ENCODE measurements at regions not wholly inside any gene's neighbourhood (a gene's known extent, or its start where the extent isn't known, plus 50 kb on each side); places are given as distances from the start of the nearest gene placed in this dataset.

- H3K4me3 Mint-ChIP-seq (ENCODE audit: unreplicated experiment): no peak overlapping the region
- intact Hi-C loops (cut with micrococcal nuclease): no loop called here
- H3K9me3 Mint-ChIP-seq (ENCODE audit: unreplicated experiment): peaks cover 8% of the 10 kb centered on the region
- no peak for DNase-seq (ENCODE audit: unreplicated experiment)
- H3K27ac Mint-ChIP-seq (ENCODE audit: low read depth, unreplicated experiment): no peak overlapping the region
- H3K27me3 Mint-ChIP-seq (ENCODE audit: insufficient read depth, unreplicated experiment): no peaks in the 10 kb centered on the region
- BruUV-seq (replicated peaks): no TSS peak
- TF ChIP-seq, protein P1, sequence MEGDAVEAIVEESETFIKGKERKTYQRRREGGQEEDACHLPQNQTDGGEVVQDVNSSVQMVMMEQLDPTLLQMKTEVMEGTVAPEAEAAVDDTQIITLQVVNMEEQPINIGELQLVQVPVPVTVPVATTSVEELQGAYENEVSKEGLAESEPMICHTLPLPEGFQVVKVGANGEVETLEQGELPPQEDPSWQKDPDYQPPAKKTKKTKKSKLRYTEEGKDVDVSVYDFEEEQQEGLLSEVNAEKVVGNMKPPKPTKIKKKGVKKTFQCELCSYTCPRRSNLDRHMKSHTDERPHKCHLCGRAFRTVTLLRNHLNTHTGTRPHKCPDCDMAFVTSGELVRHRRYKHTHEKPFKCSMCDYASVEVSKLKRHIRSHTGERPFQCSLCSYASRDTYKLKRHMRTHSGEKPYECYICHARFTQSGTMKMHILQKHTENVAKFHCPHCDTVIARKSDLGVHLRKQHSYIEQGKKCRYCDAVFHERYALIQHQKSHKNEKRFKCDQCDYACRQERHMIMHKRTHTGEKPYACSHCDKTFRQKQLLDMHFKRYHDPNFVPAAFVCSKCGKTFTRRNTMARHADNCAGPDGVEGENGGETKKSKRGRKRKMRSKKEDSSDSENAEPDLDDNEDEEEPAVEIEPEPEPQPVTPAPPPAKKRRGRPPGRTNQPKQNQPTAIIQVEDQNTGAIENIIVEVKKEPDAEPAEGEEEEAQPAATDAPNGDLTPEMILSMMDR (IDR thresholded peaks at IDR 0.05; ENCODE audit: unreplicated experiment): no peak
- no peaks in the 10 kb centered on the region for H3K36me3 Mint-ChIP-seq (ENCODE audit: insufficient read depth, unreplicated experiment)
- POLR2A ChIA-PET: interaction anchor here (0.8 kb wide), 1 partner anchor 9 kb away, joined by 4 read pairs; no protein-coding TSS in a partner anchor
- CTCF ChIA-PET: interaction anchor here (0.6 to 0.7 kb wide), 2 partner anchors 13 to 1724 kb away, joined by 3 to 4 read pairs; no protein-coding TSS in a partner anchor
- H3K4me1 Mint-ChIP-seq (ENCODE audit: insufficient read depth, unreplicated experiment): no peaks in the 10 kb centered on the region
Observed at GRCh38 chr2:188819792-188820191, 154.4 kb upstream of the COL3A1 start.

GRCh38 chr2:188820576-188820975 lies 153.6 kb upstream of the COL3A1 start:
- TF ChIP-seq, protein P1 (IDR thresholded peaks at IDR 0.05; ENCODE audit: unreplicated experiment): no peak
- ChIA-PET CTCF (no interaction called here), POLR2A (no interaction called here)
- H3K27ac Mint-ChIP-seq (ENCODE audit: low read depth, unreplicated experiment): no peak overlapping the region
- no peaks in the 10 kb centered on the region for H3K27me3 Mint-ChIP-seq (ENCODE audit: insufficient read depth, unreplicated experiment)
- BruUV-seq (replicated peaks): no TSS peak
- intact Hi-C loops (cut with micrococcal nuclease): no loop called here
- no peak overlapping the region for H3K4me3 Mint-ChIP-seq (ENCODE audit: unreplicated experiment)
- DNase-seq (ENCODE audit: unreplicated experiment): no peak
- H3K4me1 Mint-ChIP-seq (ENCODE audit: insufficient read depth, unreplicated experiment): no peaks in the 10 kb centered on the region
- no peaks in the 10 kb centered on the region for H3K36me3 Mint-ChIP-seq (ENCODE audit: insufficient read depth, unreplicated experiment)
- H3K9me3 Mint-ChIP-seq (ENCODE audit: unreplicated experiment): peaks cover 8% of the 10 kb centered on the region

DNA sequence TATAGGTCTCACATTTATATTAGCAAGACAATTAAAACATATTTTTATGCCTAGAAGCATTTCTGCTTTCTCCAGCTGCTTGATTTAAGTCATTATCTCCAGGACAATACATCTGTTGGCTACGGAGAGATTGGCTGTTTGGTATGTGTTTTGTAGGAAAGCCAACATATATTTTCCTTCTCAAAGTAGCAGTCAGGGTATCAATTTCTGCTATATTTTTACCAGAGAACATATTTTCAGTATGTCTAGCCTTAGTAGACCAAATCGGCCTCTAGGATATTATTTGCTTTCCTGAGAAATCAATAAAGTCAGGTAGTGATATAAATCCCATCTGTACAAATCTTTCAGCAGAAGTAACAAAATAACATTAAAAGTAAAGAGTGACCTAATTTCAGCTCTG lies 150.0 kb upstream of the COL3A1 start:
- no peaks in the 10 kb centered on the region for H3K36me3 Mint-ChIP-seq (ENCODE audit: insufficient read depth, unreplicated experiment)
- no TSS peak for BruUV-seq (replicated peaks)
- no peaks in the 10 kb centered on the region for H3K27me3 Mint-ChIP-seq (ENCODE audit: insufficient read depth, unreplicated experiment)
- intact Hi-C loops (cut with micrococcal nuclease): no loop called here
- H3K4me1 Mint-ChIP-seq (ENCODE audit: insufficient read depth, unreplicated experiment): no peaks in the 10 kb centered on the region
- ChIA-PET POLR2A (interaction anchor here (0.7 kb wide), 1 partner anchor 88 kb away, joined by 3 read pairs; no protein-coding TSS in a partner anchor), CTCF (interaction anchor here (0.6 kb wide), 1 partner anchor 224 kb away, joined by 3 read pairs; no protein-coding TSS in a partner anchor)
- TF ChIP-seq, protein P1 (IDR thresholded peaks at IDR 0.05; ENCODE audit: unreplicated experiment): no peak
- H3K9me3 Mint-ChIP-seq (ENCODE audit: unreplicated experiment): peaks cover 8% of the 10 kb centered on the region
- H3K27ac Mint-ChIP-seq (ENCODE audit: low read depth, unreplicated experiment): no peak overlapping the region
- DNase-seq (ENCODE audit: unreplicated experiment): no peak
- no peak overlapping the region for H3K4me3 Mint-ChIP-seq (ENCODE audit: unreplicated experiment)

DNA sequence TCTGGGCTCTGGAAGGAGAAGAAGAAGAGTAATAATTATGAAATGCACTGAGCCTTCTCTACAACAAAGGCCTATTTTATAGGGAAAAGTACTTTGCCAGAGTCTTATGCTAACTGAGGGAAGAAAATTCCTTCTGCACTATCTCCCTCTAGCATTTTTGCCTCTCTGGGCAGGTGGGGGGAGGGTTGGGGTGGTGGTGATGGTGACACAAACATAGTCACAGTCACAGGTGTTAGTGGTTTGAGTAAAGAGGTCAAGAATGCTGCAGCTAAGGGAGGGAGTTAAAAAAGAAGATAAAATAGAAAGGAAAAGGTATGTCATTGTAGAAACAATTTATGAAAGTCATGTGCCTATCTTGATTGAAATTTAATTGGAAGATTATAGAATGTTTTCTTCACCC lies 140.8 kb upstream of the COL3A1 start:
- Mint-ChIP-seq H3K4me1 (ENCODE audit: insufficient read depth, unreplicated experiment) (no peaks in the 10 kb centered on the region), H3K36me3 (ENCODE audit: insufficient read depth, unreplicated experiment) (no peaks in the 10 kb centered on the region), H3K9me3 (ENCODE audit: unreplicated experiment) (peaks cover 4% of the 10 kb centered on the region), H3K4me3 (ENCODE audit: unreplicated experiment) (no peak overlapping the region), H3K27me3 (ENCODE audit: insufficient read depth, unreplicated experiment) (no peaks in the 10 kb centered on the region), H3K27ac (ENCODE audit: low read depth, unreplicated experiment) (no peak overlapping the region)
- no TSS peak for BruUV-seq (replicated peaks)
- intact Hi-C loops (cut with micrococcal nuclease): no loop called here
- CTCF ChIA-PET: interaction anchor here (0.6 to 0.8 kb wide), 2 partner anchors 13 to 1335 kb away, joined by 3 to 4 read pairs; no protein-coding TSS in a partner anchor
- no peak for DNase-seq (ENCODE audit: unreplicated experiment)
- TF ChIP-seq, protein P1 (IDR thresholded peaks at IDR 0.05; ENCODE audit: unreplicated experiment): no peak
- POLR2A ChIA-PET: no interaction called here
